GM12865 (cell line): ENCODE measurements at regions not wholly inside any gene's neighbourhood (a gene's known extent, or its start where the extent isn't known, plus 50 kb on each side); places are given as distances from the start of the nearest gene placed in this dataset.

Source experiments
- DNase-seq: peaks from one replicate; pipeline ENCODE4 v3.0.0; 2010; ENCODE audit warnings: low read depth
- H3K4me3 ChIP-seq: 2 replicates; pipeline ENCODE4 v1.5.1; 2011; ENCODE audit warnings: mild to moderate bottlenecking, low read depth, low read length, control low read depth
- CTCF ChIP-seq: IDR thresholded peaks from 2 replicates; pipeline ENCODE4 v1.5.1; 2011; ENCODE audit warnings: low read length, control low read depth, low read depth, inconsistent platforms; ENCODE audit not compliant: insufficient read depth; ENCODE audit errors: missing control alignments

- no peak for TF ChIP-seq CTCF
- H3K4me3 ChIP-seq = no peak overlapping the region
- DNase-seq = no peak
Measured at GRCh38 chr5:97436405-97436804, 253.4 kb upstream of the RIOK2 start.

GRCh38 chr5:97443740-97444139 lies 260.7 kb upstream of the RIOK2 start:
- no peak for TF ChIP-seq CTCF
- no peak for DNase-seq
- no peak overlapping the region for H3K4me3 ChIP-seq

- TF ChIP-seq CTCF = no peak
- no peak overlapping the region for H3K4me3 ChIP-seq
- no peak for DNase-seq
Measured at GRCh38 chr5:97449172-97449571, 266.1 kb upstream of the RIOK2 start.

- DNase-seq = no peak
- no peak for TF ChIP-seq CTCF
- H3K4me3 ChIP-seq = no peak overlapping the region
Measured at GRCh38 chr5:97452646-97453045, 269.6 kb upstream of the RIOK2 start.

GRCh38 chr5:97453263-97453662 lies 270.2 kb upstream of the RIOK2 start:
- TF ChIP-seq CTCF = no peak
- DNase-seq = no peak
- H3K4me3 ChIP-seq = no peak overlapping the region

GRCh38 chr5:97454015-97454414 lies 271.0 kb upstream of the RIOK2 start:
- no peak overlapping the region for H3K4me3 ChIP-seq
- DNase-seq = no peak
- no peak for TF ChIP-seq CTCF

- TF ChIP-seq CTCF = no peak
- H3K4me3 ChIP-seq = no peak overlapping the region
- no peak for DNase-seq
Measured at GRCh38 chr5:97455996-97456395, 272.9 kb upstream of the RIOK2 start.
